ENCODE measurements at regions not wholly inside any gene's neighbourhood (a gene's known extent, or its start where the extent isn't known, plus 50 kb on each side); places are given as distances from the start of the nearest gene placed in this dataset.

DNA sequence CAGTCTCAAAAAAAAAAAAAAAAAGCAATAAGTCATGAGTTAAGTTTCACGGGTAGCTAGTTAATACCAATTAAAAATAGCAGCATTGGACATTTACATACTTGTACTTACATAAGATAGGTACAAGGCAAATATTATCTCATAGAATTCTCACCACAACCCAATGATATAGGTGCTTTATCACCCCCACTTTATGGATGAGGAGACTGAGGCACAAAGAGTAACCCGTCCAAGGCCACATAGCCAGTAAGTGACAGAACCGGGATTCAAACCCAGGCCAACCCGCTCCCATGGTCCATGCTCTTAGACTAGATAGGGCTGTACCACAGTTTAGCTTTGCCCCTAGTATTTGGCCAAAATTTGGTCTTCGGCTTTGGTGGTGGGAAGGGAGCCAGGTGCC lies 132.5 kb upstream of the SLC45A1 start:
- Histone ChIP-seq H2BK12ac (ENCODE audit: low read length) (no peak overlapping the region), H3K4me3 (ENCODE audit: low read length in 2 of 2) (no peak overlapping the region), H2BK120ac (ENCODE audit: low read depth, low read length) (no peak overlapping the region), H3K4me1 (ENCODE audit: control insufficient read depth in 2 of 2, insufficient read depth in 1 of 2, low read depth in 1 of 2, low read length in 2 of 2) (no peaks in the 10 kb centered on the region), H3K4ac (ENCODE audit: low read length) (no peak overlapping the region), H3K14ac (ENCODE audit: low read length) (no peak overlapping the region), H3K18ac (ENCODE audit: low read length) (no peak overlapping the region), H3K23ac (ENCODE audit: low read depth, low read length, poor library complexity) (no peak overlapping the region), H2AFZ (ENCODE audit: low read length) (no peak overlapping the region), H3K36me3 (replicated peaks in 1 of 2; ENCODE audit: control insufficient read depth in 2 of 2, insufficient read depth in 2 of 2, low read length in 2 of 2) (no peaks in the 10 kb centered on the region), H2BK5ac (ENCODE audit: low read length) (no peak overlapping the region), H3K79me1 (ENCODE audit: low read depth, low read length) (no peaks in the 10 kb centered on the region), H3K9ac (ENCODE audit: low read depth, low read length, poor library complexity) (no peak overlapping the region), H4K91ac (ENCODE audit: low read depth, low read length, poor library complexity) (no peak overlapping the region), H3K27ac (replicated peaks; ENCODE audit: low read length) (no peak overlapping the region), H3K9me3 (replicated peaks in 1 of 2; ENCODE audit: control insufficient read depth in 2 of 2, insufficient read depth in 1 of 2, low read depth in 1 of 2, low read length in 2 of 2) (no peaks in the 10 kb centered on the region), H2AK5ac (ENCODE audit: low read depth, low read length) (no peak overlapping the region), H4K8ac (ENCODE audit: low read depth, low read length) (no peak overlapping the region), H3K4me2 (ENCODE audit: insufficient read depth, low read length, poor library complexity, severe bottlenecking) (no peak overlapping the region), H3K27me3 (ENCODE audit: control insufficient read depth in 3 of 3, insufficient read depth in 3 of 3, low read depth in 1 of 3, low read length in 3 of 3) (no peaks in the 10 kb centered on the region), H2BK15ac (ENCODE audit: low read length) (no peak overlapping the region)
- WGBS, 2 donors (ENCODE audit: extremely low coverage in 2 of 2, insufficient read length in 2 of 2, insufficient replicate concordance in 1 of 2): no CpG with 5 or more reads among the region's 5 CpGs
- DNase-seq (ENCODE audit: low spot score): no peak

- H3K4me3 ChIP-seq (ENCODE audit: low read length in 2 of 2): no peak overlapping the region
- H3K36me3 ChIP-seq (replicated peaks in 1 of 2; ENCODE audit: control insufficient read depth in 2 of 2, insufficient read depth in 2 of 2, low read length in 2 of 2): no peaks in the 10 kb centered on the region
- H2BK12ac ChIP-seq (ENCODE audit: low read length): no peak overlapping the region
- H2AK5ac ChIP-seq (ENCODE audit: low read depth, low read length): no peak overlapping the region
- no peak overlapping the region for H2BK15ac ChIP-seq (ENCODE audit: low read length)
- H2BK120ac ChIP-seq (ENCODE audit: low read depth, low read length): no peak overlapping the region
- H3K9me3 ChIP-seq (replicated peaks in 1 of 2; ENCODE audit: control insufficient read depth in 2 of 2, insufficient read depth in 1 of 2, low read depth in 1 of 2, low read length in 2 of 2): peaks cover 0 to 3% of the 10 kb centered on the region in 2 donors
- no CpG with 5 or more reads among the region's 3 CpGs for WGBS, 2 donors (ENCODE audit: extremely low coverage in 2 of 2, insufficient read length in 2 of 2, insufficient replicate concordance in 1 of 2)
- no peak overlapping the region for H3K9ac ChIP-seq (ENCODE audit: low read depth, low read length, poor library complexity)
- H3K4me2 ChIP-seq (ENCODE audit: insufficient read depth, low read length, poor library complexity, severe bottlenecking): no peak overlapping the region
- H2AFZ ChIP-seq (ENCODE audit: low read length): no peak overlapping the region
- H3K18ac ChIP-seq (ENCODE audit: low read length): no peak overlapping the region
- H3K79me1 ChIP-seq (ENCODE audit: low read depth, low read length): no peaks in the 10 kb centered on the region
- no peaks in the 10 kb centered on the region for H3K4me1 ChIP-seq (ENCODE audit: control insufficient read depth in 2 of 2, insufficient read depth in 1 of 2, low read depth in 1 of 2, low read length in 2 of 2)
- no peak for DNase-seq (ENCODE audit: low spot score)
- no peak overlapping the region for H2BK5ac ChIP-seq (ENCODE audit: low read length)
- no peak overlapping the region for H3K14ac ChIP-seq (ENCODE audit: low read length)
- no peak overlapping the region for H4K91ac ChIP-seq (ENCODE audit: low read depth, low read length, poor library complexity)
- H3K27me3 ChIP-seq (ENCODE audit: control insufficient read depth in 3 of 3, insufficient read depth in 3 of 3, low read depth in 1 of 3, low read length in 3 of 3): no peaks in the 10 kb centered on the region
- no peak overlapping the region for H3K27ac ChIP-seq (replicated peaks; ENCODE audit: low read length)
- H3K23ac ChIP-seq (ENCODE audit: low read depth, low read length, poor library complexity): no peak overlapping the region
- no peak overlapping the region for H3K4ac ChIP-seq (ENCODE audit: low read length)
- H4K8ac ChIP-seq (ENCODE audit: low read depth, low read length): no peak overlapping the region
Measured at GRCh38 chr1:8184301-8184700, 133.6 kb upstream of the SLC45A1 start.

- no peak overlapping the region for H3K18ac ChIP-seq (ENCODE audit: low read length)
- H3K9me3 ChIP-seq (replicated peaks in 1 of 2; ENCODE audit: control insufficient read depth in 2 of 2, insufficient read depth in 1 of 2, low read depth in 1 of 2, low read length in 2 of 2): peaks cover 5 to 6% of the 10 kb centered on the region in 2 donors
- H3K27ac ChIP-seq (replicated peaks; ENCODE audit: low read length): no peak overlapping the region
- no peaks in the 10 kb centered on the region for H3K27me3 ChIP-seq (ENCODE audit: control insufficient read depth in 3 of 3, insufficient read depth in 3 of 3, low read depth in 1 of 3, low read length in 3 of 3)
- no peak overlapping the region for H2BK120ac ChIP-seq (ENCODE audit: low read depth, low read length)
- H3K9ac ChIP-seq (ENCODE audit: low read depth, low read length, poor library complexity): no peak overlapping the region
- no CpG with 5 or more reads among the region's 12 CpGs for WGBS, 2 donors (ENCODE audit: extremely low coverage in 2 of 2, insufficient read length in 2 of 2, insufficient replicate concordance in 1 of 2)
- H3K14ac ChIP-seq (ENCODE audit: low read length): no peak overlapping the region
- H2AFZ ChIP-seq (ENCODE audit: low read length): no peak overlapping the region
- no peaks in the 10 kb centered on the region for H3K4me1 ChIP-seq (ENCODE audit: control insufficient read depth in 2 of 2, insufficient read depth in 1 of 2, low read depth in 1 of 2, low read length in 2 of 2)
- no peak overlapping the region for H2BK12ac ChIP-seq (ENCODE audit: low read length)
- no peak overlapping the region for H2AK5ac ChIP-seq (ENCODE audit: low read depth, low read length)
- no peak overlapping the region for H3K4ac ChIP-seq (ENCODE audit: low read length)
- H2BK15ac ChIP-seq (ENCODE audit: low read length): no peak overlapping the region
- H4K8ac ChIP-seq (ENCODE audit: low read depth, low read length): no peak overlapping the region
- H3K79me1 ChIP-seq (ENCODE audit: low read depth, low read length): no peaks in the 10 kb centered on the region
- H3K23ac ChIP-seq (ENCODE audit: low read depth, low read length, poor library complexity): no peak overlapping the region
- H3K4me2 ChIP-seq (ENCODE audit: insufficient read depth, low read length, poor library complexity, severe bottlenecking): no peak overlapping the region
- H4K91ac ChIP-seq (ENCODE audit: low read depth, low read length, poor library complexity): no peak overlapping the region
- H3K36me3 ChIP-seq (replicated peaks in 1 of 2; ENCODE audit: control insufficient read depth in 2 of 2, insufficient read depth in 2 of 2, low read length in 2 of 2): no peaks in the 10 kb centered on the region
- DNase-seq (ENCODE audit: low spot score): no peak
- H3K4me3 ChIP-seq (ENCODE audit: low read length in 2 of 2): no peak overlapping the region
- no peak overlapping the region for H2BK5ac ChIP-seq (ENCODE audit: low read length)
Measured at GRCh38 chr1:8182034-8182761, 135.7 kb upstream of the SLC45A1 start.

DNA sequence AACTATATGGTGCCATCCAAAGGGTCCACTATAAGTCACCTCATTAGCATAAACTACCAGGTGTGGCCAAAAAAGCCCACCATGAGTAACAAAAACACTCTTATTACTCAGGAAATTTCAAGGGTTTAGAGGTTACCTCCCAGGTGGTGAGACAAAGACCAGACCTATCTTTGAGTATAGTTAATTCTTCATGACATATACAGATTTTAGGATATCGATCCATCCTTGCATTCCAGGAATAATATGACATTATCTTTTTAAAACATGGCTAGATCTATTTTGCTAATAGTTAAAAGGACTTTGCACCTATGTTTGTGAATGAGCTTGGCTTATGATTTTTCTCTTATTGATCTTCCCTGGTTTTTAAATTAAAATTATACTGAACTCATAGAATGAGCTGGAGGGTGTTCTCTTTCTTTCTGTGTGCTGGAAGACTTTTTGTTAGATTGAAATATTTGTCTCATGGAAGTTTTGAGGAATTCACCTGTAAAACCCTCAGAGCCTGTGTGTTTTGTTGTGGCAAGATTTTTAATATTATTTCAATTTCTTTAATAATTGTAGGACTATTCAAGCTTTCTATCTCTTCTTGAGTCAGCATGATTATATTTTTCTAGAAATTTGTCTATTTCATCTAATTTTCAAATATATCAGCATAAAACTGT lies 138.7 kb upstream of the SLC45A1 start:
- no CpG with 5 or more reads among the region's 1 CpG for WGBS, 2 donors (ENCODE audit: extremely low coverage in 2 of 2, insufficient read length in 2 of 2, insufficient replicate concordance in 1 of 2)
- Histone ChIP-seq H3K18ac (ENCODE audit: low read length) (no peak overlapping the region), H3K4me3 (ENCODE audit: low read length in 2 of 2) (no peak overlapping the region)

More for the DNA sequence above, 138.7 kb upstream of the SLC45A1 start:
- no peaks in the 10 kb centered on the region for H3K36me3 ChIP-seq (replicated peaks in 1 of 2; ENCODE audit: control insufficient read depth in 2 of 2, insufficient read depth in 2 of 2, low read length in 2 of 2)
- H2BK5ac ChIP-seq (ENCODE audit: low read length): no peak overlapping the region
- peaks cover 5 to 6% of the 10 kb centered on the region in 2 donors for H3K9me3 ChIP-seq (replicated peaks in 1 of 2; ENCODE audit: control insufficient read depth in 2 of 2, insufficient read depth in 1 of 2, low read depth in 1 of 2, low read length in 2 of 2)
- no peak overlapping the region for H4K8ac ChIP-seq (ENCODE audit: low read depth, low read length)
- no peaks in the 10 kb centered on the region for H3K27me3 ChIP-seq (ENCODE audit: control insufficient read depth in 3 of 3, insufficient read depth in 3 of 3, low read depth in 1 of 3, low read length in 3 of 3)
- no peak overlapping the region for H3K27ac ChIP-seq (replicated peaks; ENCODE audit: low read length)
- H2AK5ac ChIP-seq (ENCODE audit: low read depth, low read length): no peak overlapping the region
- H2BK15ac ChIP-seq (ENCODE audit: low read length): no peak overlapping the region
- H3K14ac ChIP-seq (ENCODE audit: low read length): no peak overlapping the region
- H3K23ac ChIP-seq (ENCODE audit: low read depth, low read length, poor library complexity): no peak overlapping the region
- no peak overlapping the region for H2BK120ac ChIP-seq (ENCODE audit: low read depth, low read length)
- no peak overlapping the region for H3K9ac ChIP-seq (ENCODE audit: low read depth, low read length, poor library complexity)
- no peak overlapping the region for H4K91ac ChIP-seq (ENCODE audit: low read depth, low read length, poor library complexity)
- no peak for DNase-seq (ENCODE audit: low spot score)
- no peaks in the 10 kb centered on the region for H3K79me1 ChIP-seq (ENCODE audit: low read depth, low read length)
- H3K4me2 ChIP-seq (ENCODE audit: insufficient read depth, low read length, poor library complexity, severe bottlenecking): no peak overlapping the region
- H3K4ac ChIP-seq (ENCODE audit: low read length): no peak overlapping the region
- no peak overlapping the region for H2AFZ ChIP-seq (ENCODE audit: low read length)
- no peaks in the 10 kb centered on the region for H3K4me1 ChIP-seq (ENCODE audit: control insufficient read depth in 2 of 2, insufficient read depth in 1 of 2, low read depth in 1 of 2, low read length in 2 of 2)
- no peak overlapping the region for H2BK12ac ChIP-seq (ENCODE audit: low read length)

Measured in neuronal stem cell (in vitro differentiated cells).